ENCODE measurements at regions not wholly inside any gene's neighbourhood (a gene's known extent, or its start where the extent isn't known, plus 50 kb on each side); places are given as distances from the start of the nearest gene placed in this dataset.

- TF ChIP-seq ARNTL (CRISPR knock-in tag; IDR thresholded peaks at IDR 0.05; ENCODE audit: borderline replicate concordance, low read depth) (no peak), TCF4 (CRISPR knock-in tag; IDR thresholded peaks at IDR 0.05; ENCODE audit: borderline replicate concordance) (no peak), BACH2 (CRISPR knock-in tag; IDR thresholded peaks at IDR 0.05; ENCODE audit: borderline replicate concordance) (no peak), CSRNP3 (CRISPR knock-in tag; IDR thresholded peaks at IDR 0.05) (no peak), TSHZ2 (CRISPR knock-in tag; IDR thresholded peaks at IDR 0.05) (no peak), ZNF70 (CRISPR knock-in tag; IDR thresholded peaks at IDR 0.05) (no peak), PATZ1 (CRISPR knock-in tag; IDR thresholded peaks at IDR 0.05; ENCODE audit: borderline replicate concordance) (no peak), TOX (CRISPR knock-in tag; IDR thresholded peaks at IDR 0.05; ENCODE audit: borderline replicate concordance) (no peak), ZNF565 (CRISPR knock-in tag; conservative IDR thresholded peaks at IDR 0.05; ENCODE audit: low read depth) (no peak), ZC3H10 (CRISPR knock-in tag; IDR thresholded peaks at IDR 0.05) (no peak), OSR1 (CRISPR knock-in tag; IDR thresholded peaks at IDR 0.05) (no peak)
Observed at GRCh38 chr12:92432724-92433441, 269.9 kb upstream of the PLEKHG7 start.

Data from SK-N-SH treated with all-trans-retinoic acid at 6 μM for 48 hours (cell line).